Fibroblast of skin of left biceps (primary cell): ENCODE measurements at regions not wholly inside any gene's neighbourhood (a gene's known extent, or its start where the extent isn't known, plus 50 kb on each side); places are given as distances from the start of the nearest gene placed in this dataset.
"Not testable (repeated sequence)": the region's sequence is repeated elsewhere in the genome, so short reads cannot be mapped to it uniquely, and the experiment has no call there.

Experiments
- DNase-seq, 2 experiments: peaks; one replicate each; pipeline ENCODE4 v3.0.0-alpha.2; 2013; ENCODE audit warnings: low read depth in 2 of 2

DNA sequence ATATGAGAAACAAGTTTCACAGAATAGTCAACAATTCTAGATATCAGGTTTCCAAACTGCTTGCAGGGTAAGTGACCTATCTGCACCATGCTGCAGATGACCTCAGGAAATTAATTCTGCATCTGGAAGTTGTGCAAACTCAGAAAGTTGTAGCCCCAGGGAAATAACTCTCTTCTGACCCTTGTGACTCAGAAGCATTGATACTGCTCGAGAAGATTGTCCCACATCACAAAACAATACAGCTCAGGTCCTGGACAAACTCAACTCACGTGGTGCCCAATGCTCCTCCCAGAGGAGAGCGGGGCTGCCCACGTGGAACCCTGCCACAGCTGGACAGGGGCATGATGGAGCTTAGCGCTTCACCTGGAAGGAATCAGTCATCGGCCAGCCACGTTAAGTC, 221.9 kb upstream of the LRRC61 start:
- DNase-seq, result not testable (repeated sequence)

DNA sequence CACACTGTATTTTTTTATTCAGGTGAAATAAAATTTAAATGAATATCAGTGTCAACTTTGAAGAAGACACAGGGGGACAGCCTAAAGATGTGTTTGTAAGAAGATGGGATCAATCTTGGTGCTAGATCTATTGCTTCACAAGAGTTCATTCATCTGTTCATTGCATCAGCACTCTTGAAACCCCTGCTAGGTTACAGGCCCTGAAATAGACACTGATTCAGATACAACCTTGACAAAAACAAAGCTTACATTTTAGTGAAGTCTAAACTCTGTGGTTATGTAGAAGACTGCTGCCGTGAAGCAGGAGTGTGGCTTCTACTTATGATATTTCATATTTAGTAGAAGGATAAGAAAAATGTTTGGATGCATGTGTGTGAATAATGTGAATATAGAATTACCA, 215.9 kb upstream of the LRRC61 start:
- not testable (repeated sequence) for DNase-seq

GRCh38 chr7:150110375-150110820, 212.8 kb upstream of the LRRC61 start:
- not testable (repeated sequence) for DNase-seq

GRCh38 chr7:150110882-150111281, 212.3 kb upstream of the LRRC61 start:
- not testable (repeated sequence) for DNase-seq

DNA sequence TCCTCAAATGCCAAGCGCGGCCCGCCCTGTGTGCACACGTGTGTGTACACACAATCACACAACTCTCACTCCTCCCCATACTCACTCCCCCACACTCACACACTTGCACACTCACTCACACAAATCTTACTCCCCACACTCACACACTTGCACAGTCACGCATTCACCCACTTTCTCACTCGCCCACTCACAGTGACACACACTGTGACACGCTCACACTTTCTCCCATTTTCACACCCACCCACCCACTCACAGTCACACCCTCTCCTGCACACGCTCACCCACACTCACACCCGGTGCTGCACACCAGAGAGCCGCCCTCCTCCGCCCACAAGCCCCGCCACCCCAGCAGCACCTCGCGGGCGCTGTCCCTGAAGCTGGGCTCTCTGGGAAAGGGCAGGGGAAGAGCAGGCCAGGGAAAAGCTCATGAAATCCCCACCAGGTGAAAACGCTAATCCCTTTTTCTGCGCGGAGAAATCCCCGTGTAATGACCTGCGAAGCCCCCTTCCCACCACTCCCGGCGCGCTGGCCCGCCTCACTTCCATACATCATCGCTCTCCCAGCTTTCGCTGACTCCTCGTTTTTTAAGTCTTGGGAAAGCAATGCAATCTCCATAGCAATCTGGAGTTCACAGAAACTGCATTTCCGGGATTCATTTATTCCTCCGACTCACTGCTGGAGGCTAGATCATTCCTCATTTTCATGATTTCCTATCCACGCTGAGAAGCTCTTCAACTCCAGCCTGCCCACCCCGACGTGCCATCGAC, 211.6 kb upstream of the LRRC61 start:
- DNase-seq, result not testable (repeated sequence)

GRCh38 chr7:150113301-150113700, 209.9 kb upstream of the LRRC61 start:
- not testable (repeated sequence) for DNase-seq

GRCh38 chr7:150114591-150114990, 208.6 kb upstream of the LRRC61 start:
- DNase-seq, result not testable (repeated sequence)

GRCh38 chr7:150119966-150120365, 203.2 kb upstream of the LRRC61 start:
- DNase-seq, result not testable (repeated sequence)

DNA sequence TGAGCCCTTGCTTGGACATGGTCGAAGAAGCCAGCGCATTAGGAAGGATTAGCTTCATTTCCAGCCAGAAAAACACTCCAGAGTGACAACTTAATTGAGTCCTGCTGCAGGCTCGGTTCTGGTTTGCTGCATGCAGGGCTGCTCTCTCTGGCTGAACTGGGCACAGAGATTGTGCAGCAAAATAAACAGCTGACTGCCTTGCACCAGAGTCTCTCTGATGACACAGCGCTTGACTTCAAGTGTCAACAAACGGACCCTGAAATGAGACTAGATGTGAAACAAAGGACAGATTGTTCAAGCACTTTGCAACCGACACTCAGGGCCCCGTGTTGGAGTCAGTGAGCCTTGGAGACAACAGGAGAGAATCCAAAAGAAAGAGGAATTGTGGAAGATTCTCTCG, 197.3 kb upstream of the LRRC61 start:
- DNase-seq, result not testable (repeated sequence)

DNA sequence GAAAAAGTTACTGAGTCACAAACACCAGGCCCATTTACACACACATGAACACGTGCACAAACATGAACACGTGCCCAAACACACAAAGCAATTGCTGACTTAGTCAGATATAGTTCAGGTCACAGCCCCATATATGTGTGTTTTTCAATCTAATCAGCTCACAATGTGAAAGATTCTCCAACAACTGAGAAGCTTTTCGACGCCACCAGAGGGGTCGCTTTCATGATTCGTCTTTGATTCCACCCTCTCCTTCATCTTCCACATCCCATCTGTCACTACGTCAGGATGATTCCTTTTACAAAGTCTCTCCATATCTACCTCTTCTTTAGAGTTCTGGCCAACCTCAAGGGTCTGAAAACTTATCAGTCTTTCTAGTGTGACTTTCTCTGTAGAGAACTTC, 188.7 kb upstream of the LRRC61 start:
- not testable (repeated sequence) for DNase-seq

GRCh38 chr7:150135620-150136190, 187.4 kb upstream of the LRRC61 start:
- DNase-seq, result not testable (repeated sequence)

DNA sequence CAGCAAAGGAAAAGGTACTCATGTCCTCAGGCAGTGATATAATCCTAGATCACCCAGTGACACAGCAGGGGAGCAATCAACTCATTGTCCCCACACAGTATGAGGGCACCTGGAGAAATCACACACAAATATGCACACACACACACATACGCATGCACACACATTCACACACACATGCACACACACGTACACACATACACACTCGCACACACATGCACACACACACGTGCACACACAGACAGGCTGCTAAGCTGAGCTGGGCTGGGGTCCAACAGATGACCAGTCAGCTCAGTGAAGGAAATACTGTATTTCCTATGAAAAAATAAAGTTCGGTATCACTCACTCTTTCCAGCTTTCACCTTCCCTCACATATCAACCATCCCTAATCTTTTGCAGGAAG, 183.3 kb upstream of the LRRC61 start:
- DNase-seq, result not testable (repeated sequence)

GRCh38 chr7:150141525-150142345, 181.4 kb upstream of the LRRC61 start:
- not testable (repeated sequence) for DNase-seq

DNA sequence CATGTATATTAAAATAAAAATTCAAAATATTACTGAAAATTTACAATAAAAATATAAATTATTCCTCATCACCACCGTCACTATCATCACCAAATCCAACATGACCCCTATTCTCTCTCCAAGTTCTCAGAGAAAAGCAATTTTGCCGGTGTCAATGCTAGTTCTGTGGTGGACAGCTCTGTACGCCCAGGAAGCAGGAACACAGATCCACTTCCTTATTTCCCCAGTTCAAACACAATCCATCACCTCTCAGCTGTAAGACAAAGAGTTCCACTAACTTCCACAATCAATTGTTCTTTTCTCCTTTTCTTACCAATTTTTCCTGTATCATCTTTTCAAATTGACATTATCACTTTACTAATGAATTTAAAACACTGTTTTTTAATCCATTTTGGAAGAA, 177.0 kb upstream of the LRRC61 start:
- not testable (repeated sequence) for DNase-seq

DNA sequence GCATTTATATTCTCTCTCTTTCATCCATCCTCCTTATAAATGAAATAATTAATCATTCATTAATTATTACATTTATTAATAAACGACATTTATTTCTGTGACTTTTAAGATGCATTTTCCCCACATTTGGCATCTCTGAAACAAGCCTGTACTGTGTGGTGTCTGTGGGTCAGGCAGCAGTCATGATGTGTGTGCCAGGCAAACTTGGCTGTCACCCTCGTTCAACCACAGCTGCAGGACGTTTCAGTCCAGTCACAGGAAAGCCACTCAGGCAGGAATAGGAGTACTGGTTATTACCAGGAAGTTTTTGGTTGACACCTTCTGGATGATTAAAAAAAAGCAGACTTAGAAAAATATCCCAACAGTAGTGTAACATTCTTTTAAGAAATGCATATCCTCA, 175.6 kb upstream of the LRRC61 start:
- DNase-seq, result not testable (repeated sequence)

DNA sequence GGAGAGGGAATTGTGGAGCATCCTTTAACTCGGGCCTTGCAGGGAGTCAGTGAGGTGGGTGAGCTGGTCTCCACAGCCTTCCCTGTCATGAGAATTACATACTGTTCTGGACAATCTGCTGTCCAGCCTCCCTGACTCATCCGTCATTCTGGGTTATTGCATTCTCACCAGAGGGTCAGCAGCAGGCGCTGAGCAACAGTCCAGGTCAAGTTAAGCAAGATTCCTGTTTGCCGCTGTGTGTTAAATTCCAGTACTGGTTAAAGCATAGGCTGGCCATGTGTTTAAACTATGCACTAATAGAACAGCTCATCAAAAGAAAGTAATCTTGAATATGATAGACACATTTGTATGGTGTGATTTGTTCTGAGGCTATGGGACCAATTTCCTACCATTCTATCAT, 167.1 kb upstream of the LRRC61 start:
- DNase-seq, result not testable (repeated sequence)

DNA sequence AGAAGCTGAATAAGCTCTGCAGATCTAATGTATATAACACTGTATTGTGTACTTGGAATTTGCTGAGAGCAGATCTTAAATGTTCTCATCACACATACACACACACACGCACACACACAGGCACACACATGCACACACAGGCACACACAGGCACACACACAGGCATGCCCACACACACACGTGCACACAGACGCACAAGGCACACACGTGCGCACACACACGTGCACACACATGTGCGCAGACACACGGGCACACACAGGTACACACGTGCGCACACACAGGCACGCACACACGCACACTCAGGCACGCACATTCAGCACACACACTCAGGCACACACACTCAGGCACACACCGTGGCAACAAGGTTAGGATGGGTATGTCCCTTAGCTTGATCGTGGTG, 164.5 kb upstream of the LRRC61 start:
- not testable (repeated sequence) for DNase-seq

DNA sequence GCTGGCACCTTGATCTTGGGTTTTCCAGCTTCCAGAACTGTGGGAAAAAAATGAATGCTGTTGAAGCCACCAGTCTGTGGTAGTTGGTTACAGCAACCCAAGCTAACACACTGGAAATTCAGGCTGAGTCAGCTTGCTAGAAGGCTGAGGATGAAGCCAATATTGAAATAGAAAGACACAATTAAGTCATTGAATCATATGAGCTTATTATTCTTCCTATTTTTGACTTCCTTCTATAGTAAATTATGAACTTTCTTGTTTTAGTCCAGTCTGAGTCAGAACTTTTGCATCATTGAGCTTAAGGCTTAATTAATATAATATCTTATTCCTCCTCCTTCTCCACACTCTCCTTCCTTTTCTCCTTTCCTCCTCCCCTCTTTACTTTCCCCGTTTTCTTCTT, 153.6 kb upstream of the LRRC61 start:
- DNase-seq, result not testable (repeated sequence)

DNA sequence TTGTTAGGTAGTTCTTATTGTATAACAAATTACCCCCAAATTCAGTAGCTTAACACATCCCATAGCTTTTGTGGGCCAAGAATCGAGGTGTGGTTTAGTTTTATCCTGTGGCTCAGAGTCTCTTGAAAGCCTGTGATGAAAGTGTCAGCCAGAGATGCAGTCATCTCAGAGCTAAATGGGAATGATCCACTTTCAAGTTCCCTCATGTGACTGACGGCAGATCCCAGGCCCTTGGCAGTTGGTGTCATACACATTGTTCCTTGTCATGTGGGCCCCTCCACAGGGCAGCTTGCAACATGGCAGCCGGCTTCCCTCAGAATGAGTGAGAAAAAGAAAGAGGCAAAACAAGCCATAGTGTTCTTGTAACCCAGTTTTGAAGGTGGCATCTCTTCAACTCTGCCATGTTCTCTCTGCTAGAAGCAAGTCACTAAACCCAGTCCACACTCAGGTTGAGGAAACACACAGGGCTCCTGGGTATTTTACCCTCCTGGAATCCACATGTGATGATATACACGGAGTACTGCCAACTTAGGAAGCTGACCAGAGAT, 153.1 kb upstream of the LRRC61 start:
- DNase-seq, result not testable (repeated sequence)

DNA sequence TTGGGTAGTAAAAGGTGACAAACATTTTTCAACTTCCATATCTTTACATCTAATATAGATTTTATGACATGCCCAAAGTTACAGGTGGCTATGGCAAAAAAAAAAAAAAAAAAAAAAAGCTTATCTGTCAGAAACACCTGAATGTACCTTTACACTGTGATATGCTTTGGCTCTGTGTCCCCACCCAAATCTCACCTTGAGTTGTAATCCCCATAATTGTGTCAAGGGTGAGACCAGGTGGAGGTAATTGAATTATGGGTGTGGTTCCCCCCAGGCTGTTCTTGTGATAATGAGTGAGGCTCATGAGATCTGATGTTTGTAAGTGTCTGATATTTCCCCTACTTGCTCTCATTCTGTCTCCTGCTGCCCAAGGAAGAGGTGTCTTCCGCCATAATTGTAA, 139.6 kb upstream of the LRRC61 start:
- not testable (repeated sequence) for DNase-seq

GRCh38 chr7:150189963-150190362, 133.2 kb upstream of the LRRC61 start:
- DNase-seq, result not testable (repeated sequence)

DNA sequence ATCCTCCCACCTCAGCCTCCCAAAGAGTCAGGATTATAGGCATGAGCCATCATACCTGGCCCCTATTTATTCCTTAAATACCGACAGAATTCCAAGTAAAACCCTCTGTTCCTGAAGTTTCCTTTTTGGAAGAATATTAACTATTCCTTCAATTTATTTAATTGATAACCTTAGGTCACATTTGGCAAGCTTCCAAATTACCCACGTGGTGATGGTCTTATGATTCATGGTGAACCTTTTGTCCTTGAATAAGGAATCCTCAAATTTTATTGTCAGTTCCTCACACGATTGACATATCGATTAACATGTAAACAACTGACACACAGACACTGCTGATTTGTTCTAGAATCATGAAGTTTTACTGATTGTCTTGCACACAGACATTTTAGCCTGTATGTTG, 130.6 kb upstream of the LRRC61 start:
- not testable (repeated sequence) for DNase-seq
